Fibroblast of villous mesenchyme (primary cell): ENCODE measurements at regions not wholly inside any gene's neighbourhood (a gene's known extent, or its start where the extent isn't known, plus 50 kb on each side); places are given as distances from the start of the nearest gene placed in this dataset.

Experiments
- DNase-seq: peaks from one replicate; pipeline ENCODE4 v3.0.0-alpha.2; 2010; ENCODE audit warnings: low read depth
- H3K4me3 ChIP-seq: 2 replicates; pipeline ENCODE4 v1.5.1; 2011; ENCODE audit warnings: low read depth, mild to moderate bottlenecking, low read length
- CTCF ChIP-seq: IDR thresholded peaks from 2 replicates; pipeline ENCODE4 v1.5.1; 2012; ENCODE audit warnings: low read depth, mild to moderate bottlenecking, low read length; ENCODE audit not compliant: insufficient read depth

- DNase-seq = no peak
- no peak for TF ChIP-seq CTCF
- H3K4me3 ChIP-seq = no peak overlapping the region
These were observed 245.8 kb upstream of the SGCG start for GRCh38 chr13:22934744-22935523.

DNA sequence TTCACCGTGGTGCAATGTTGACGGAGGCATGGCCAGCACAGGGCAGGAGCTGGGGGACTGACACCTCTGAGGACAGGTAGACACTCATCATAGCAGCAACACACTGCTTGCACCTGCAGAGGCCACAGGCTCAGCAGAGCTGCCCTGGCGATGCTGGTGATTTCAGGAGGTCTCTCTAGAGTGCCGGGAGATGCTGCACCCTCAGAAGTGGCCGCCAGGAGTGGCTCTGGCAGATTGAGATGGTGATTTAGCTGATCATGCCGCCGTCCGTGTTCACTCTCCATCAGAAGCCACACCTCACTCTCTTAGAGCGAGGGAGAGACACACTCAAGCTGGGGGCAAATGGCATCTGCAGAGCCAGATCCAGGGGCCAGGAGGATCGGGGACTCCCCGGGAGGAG, 244.6 kb upstream of the SGCG start:
- H3K4me3 ChIP-seq = no peak overlapping the region
- no peak for DNase-seq
- TF ChIP-seq CTCF = no peak

GRCh38 chr13:22937241-22937640, 243.5 kb upstream of the SGCG start:
- no peak for DNase-seq
- TF ChIP-seq CTCF = no peak
- no peak overlapping the region for H3K4me3 ChIP-seq

DNA sequence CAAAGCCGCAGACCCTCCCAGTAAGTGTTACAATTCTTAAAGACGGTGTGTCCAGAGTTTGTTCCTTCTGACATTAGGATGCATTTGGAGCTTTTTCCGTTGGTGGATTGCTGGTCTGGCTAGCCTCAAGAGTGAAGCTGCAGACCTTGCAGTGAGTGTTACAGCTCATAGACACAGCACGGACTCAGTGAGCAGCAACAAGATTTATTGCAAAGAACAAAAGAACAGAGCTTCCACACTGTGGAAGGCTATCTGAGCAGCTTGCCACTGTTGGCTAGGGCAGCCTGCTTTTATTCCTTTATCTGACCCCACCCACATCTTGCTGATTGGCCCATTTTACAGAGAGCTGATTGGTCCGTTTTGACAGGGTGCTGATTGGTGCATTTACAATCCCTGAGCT, 242.8 kb upstream of the SGCG start:
- TF ChIP-seq CTCF = no peak
- H3K4me3 ChIP-seq = no peak overlapping the region
- no peak for DNase-seq

GRCh38 chr13:22938576-22938975, 242.2 kb upstream of the SGCG start:
- TF ChIP-seq CTCF = no peak
- no peak overlapping the region for H3K4me3 ChIP-seq
- DNase-seq = no peak

DNA sequence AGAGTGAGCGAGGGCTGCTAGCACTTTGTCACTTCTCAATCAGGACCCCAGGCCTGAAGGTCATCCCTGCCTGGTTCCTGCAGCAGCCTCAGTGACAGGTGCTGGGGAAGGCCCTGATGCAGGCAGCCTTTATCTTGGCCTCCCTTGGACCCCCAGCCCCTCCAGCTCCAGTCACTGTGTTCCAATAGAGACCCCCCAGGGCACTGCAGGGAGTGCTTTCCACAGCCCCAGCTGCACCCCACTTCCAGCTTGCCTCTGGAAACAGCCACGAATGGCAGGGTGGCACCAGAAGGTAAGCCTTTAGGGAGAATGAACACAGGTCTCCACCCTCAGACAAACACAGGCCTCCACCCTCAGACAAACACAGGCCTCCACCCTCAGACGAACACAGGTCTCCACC, 241.6 kb upstream of the SGCG start:
- no peak for TF ChIP-seq CTCF
- DNase-seq = no peak

GRCh38 chr13:22940090-22940710, 240.6 kb upstream of the SGCG start:
- TF ChIP-seq CTCF = no peak
- no peak for DNase-seq
- no peak overlapping the region for H3K4me3 ChIP-seq

More for the DNA sequence above, 241.6 kb upstream of the SGCG start:
- H3K4me3 ChIP-seq = no peak overlapping the region
